Sigmoid colon (tissue), 6 donors: ENCODE measurements at regions not wholly inside any gene's neighbourhood (a gene's known extent, or its start where the extent isn't known, plus 50 kb on each side); places are given as distances from the start of the nearest gene placed in this dataset.

Source experiments
- DNase-seq: peaks from one replicate; pipeline ENCODE4 v3.0.0-alpha.2; 2019
- H3K27ac ChIP-seq, 4 donors: fragments of 200-600 bp; sonication (generic); one replicate each; pipeline ENCODE4 v1.5.1; 2016 to 2019; ENCODE audit warnings: mild to moderate bottlenecking in 1 of 4
- H3K27me3 ChIP-seq, 3 donors: fragments of 200-600 bp; sonication (generic); one replicate each; pipeline ENCODE4 v1.5.1; 2019; ENCODE audit warnings: mild to moderate bottlenecking in 1 of 3
- H3K36me3 ChIP-seq, 4 donors: fragments of 200-600 bp; sonication (generic); one replicate each; pipeline ENCODE4 v1.5.1; 2016 to 2019
- H3K4me1 ChIP-seq, 4 donors: fragments of 200-600 bp; sonication (generic); one replicate each; pipeline ENCODE4 v1.5.1; 2017 to 2019
- H3K4me3 ChIP-seq, 4 donors: fragments of 200-600 bp; sonication (generic); one replicate each; pipeline ENCODE4 v1.5.1; 2017 to 2019; ENCODE audit warnings: mild to moderate bottlenecking in 2 of 4, moderate library complexity in 1 of 4
- H3K9me3 ChIP-seq, 4 donors: fragments of 200-600 bp in 3 of 4; sonication (generic) in 3 of 4; one replicate each; pipeline versions ENCODE4 v1.5.1 to v1.6.1; 2013 to 2019
- EP300 ChIP-seq, 4 donors: sonication (generic); formaldehyde crosslinking; IDR thresholded peaks; one replicate each; pipeline ENCODE4 v1.6.1; 2017; ENCODE audit warnings: antibody characterized with exemption in 4 of 4
- POLR2A ChIP-seq, 2 donors: fragments of 450-650 bp; IDR thresholded peaks; one replicate each; pipeline ENCODE4 v1.6.1; 2016; ENCODE audit warnings: antibody characterized with exemption in 2 of 2, mild to moderate bottlenecking in 2 of 2, moderate library complexity in 2 of 2
- POLR2AphosphoS5 ChIP-seq, 4 donors: sonication (generic); formaldehyde crosslinking; IDR thresholded peaks; one replicate each; pipeline ENCODE4 v1.6.1; 2017; ENCODE audit warnings: antibody characterized with exemption in 4 of 4
- WGBS, 2 donors: extraction: QIAGEN DNeasy Blood & Tissue Kit; methylation state at CpG; one replicate each; pipeline ENCODE4 v1.1.7; 2013; 5-methylcytosine and 5-hydroxymethylcytosine counted together
- intact Hi-C: fragments of 100-400 bp; cut with DNase I; formaldehyde crosslinking; loops from one replicate; pipeline ENCODE4 v1.15.1; 2023
- TF ChIP-seq, protein P1 (sequence below), 4 experiments: fragments of 450-650 bp in 3 of 4; fragments of 200-600 bp in 1 of 4; IDR thresholded peaks; one replicate each; pipeline ENCODE4 v1.5.1; 2016 to 2019; ENCODE audit warnings: antibody characterized with exemption in 4 of 4, mild to moderate bottlenecking in 3 of 4, moderate library complexity in 2 of 4
- donor health status: healthy with polysubstance abuse.
- donor health status: healthy.

DNA sequence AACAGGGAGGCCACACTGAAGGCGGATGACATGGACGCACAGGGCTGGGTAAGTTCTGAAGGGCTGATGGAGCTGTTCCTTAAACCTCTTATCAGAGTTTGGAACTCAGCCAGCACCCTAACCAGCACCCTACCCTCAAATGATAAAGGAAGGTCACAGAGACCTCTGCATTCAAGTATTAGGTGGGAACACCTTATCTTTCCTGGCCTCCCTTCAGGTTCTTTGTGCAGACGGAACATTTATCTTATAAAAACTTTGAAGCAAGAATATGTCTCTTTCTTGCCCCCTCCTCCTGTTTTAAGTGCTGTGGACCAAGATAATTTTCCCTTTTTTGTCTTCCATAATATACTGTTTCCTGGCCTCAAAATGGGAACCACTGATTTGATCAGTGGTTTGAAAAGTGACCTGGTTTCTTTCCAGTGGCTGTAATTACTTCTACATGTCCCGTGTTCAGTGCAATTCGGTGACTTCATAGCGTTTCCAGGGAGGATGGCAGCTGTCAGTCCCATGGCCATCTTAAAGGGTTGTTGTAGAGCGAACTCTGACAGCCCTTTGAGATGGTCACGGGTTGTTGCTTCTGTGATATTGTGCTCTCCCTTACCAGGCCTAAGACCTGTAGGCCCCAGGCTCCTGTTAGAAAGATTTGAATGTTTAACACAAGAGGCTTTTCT lies 213.2 kb upstream of the MYLIP start:
- no peaks in the 10 kb centered on the region for H3K27me3 ChIP-seq
- no peaks in the 10 kb centered on the region for H3K36me3 ChIP-seq
- intact Hi-C loops: no loop called here
- H3K27ac ChIP-seq: no peak overlapping the region
- 92 to 93% methylated on average over 8 of the region's 8 CpGs for WGBS, 2 donors
- H3K9me3 ChIP-seq: no peaks in the 10 kb centered on the region
- no peak for TF ChIP-seq POLR2A (IDR thresholded peaks at IDR 0.05)
- TF ChIP-seq EP300 (IDR thresholded peaks at IDR 0.05): no peak
- TF ChIP-seq POLR2AphosphoS5 (IDR thresholded peaks at IDR 0.05): no peak
- TF ChIP-seq, protein P1, sequence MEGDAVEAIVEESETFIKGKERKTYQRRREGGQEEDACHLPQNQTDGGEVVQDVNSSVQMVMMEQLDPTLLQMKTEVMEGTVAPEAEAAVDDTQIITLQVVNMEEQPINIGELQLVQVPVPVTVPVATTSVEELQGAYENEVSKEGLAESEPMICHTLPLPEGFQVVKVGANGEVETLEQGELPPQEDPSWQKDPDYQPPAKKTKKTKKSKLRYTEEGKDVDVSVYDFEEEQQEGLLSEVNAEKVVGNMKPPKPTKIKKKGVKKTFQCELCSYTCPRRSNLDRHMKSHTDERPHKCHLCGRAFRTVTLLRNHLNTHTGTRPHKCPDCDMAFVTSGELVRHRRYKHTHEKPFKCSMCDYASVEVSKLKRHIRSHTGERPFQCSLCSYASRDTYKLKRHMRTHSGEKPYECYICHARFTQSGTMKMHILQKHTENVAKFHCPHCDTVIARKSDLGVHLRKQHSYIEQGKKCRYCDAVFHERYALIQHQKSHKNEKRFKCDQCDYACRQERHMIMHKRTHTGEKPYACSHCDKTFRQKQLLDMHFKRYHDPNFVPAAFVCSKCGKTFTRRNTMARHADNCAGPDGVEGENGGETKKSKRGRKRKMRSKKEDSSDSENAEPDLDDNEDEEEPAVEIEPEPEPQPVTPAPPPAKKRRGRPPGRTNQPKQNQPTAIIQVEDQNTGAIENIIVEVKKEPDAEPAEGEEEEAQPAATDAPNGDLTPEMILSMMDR (IDR thresholded peaks at IDR 0.05): no peak
- no peak overlapping the region for H3K4me3 ChIP-seq
- no peak for DNase-seq
- H3K4me1 ChIP-seq: no peaks in the 10 kb centered on the region

DNA sequence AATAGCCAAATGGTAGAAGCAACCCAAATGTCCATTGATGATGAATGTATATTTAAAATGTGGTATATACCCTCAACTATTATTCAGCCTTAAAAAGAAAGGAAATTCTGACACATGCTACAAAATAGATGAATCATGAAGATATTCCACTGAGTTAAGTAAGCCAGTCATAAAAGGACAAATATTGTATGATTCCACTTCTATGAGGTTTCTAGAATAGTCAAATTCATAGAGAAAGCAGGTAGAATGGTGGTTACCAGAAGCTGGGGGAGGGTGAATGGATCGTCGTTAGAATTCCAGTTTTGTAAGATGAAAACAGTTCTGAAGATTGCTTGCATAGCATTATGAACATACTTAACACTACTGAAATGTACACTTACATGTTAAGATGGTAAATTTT lies 214.3 kb upstream of the MYLIP start:
- intact Hi-C loops: no loop called here
- DNase-seq: no peak
- Histone ChIP-seq H3K9me3 (no peaks in the 10 kb centered on the region), H3K27me3 (no peaks in the 10 kb centered on the region), H3K36me3 (no peaks in the 10 kb centered on the region), H3K27ac (no peak overlapping the region), H3K4me3 (no peak overlapping the region), H3K4me1 (no peaks in the 10 kb centered on the region)
- 86 to 95% methylated on average over 2 of the region's 2 CpGs for WGBS, 2 donors
- TF ChIP-seq, protein P1 (IDR thresholded peaks at IDR 0.05): no peak
- TF ChIP-seq EP300 (IDR thresholded peaks at IDR 0.05) (no peak), POLR2AphosphoS5 (IDR thresholded peaks at IDR 0.05) (no peak), POLR2A (IDR thresholded peaks at IDR 0.05) (no peak)

DNA sequence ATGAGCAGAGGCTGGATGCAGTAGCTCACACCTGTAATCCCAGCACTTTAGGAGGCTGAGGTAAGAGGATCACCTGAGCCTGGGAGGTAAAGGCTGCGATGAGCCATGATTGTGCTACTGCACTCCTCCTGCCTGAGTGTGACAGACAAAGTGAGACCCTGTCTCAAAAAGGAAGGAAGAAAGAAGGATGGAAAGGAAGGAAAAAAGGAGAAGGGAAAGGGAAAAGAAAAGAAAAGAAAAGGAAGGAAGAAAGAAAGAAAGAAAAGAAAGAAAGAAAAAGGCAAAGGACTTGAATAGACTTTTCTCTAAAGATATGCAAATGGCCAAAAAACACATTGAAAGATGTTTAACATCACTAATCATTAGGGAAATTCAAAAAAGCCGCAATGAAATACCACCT lies 215.3 kb upstream of the MYLIP start:
- no peak overlapping the region for H3K4me3 ChIP-seq
- TF ChIP-seq, protein P1 (IDR thresholded peaks at IDR 0.05): no peak
- no peak for TF ChIP-seq POLR2A (IDR thresholded peaks at IDR 0.05)
- TF ChIP-seq EP300 (IDR thresholded peaks at IDR 0.05): no peak
- TF ChIP-seq POLR2AphosphoS5 (IDR thresholded peaks at IDR 0.05): no peak
- H3K4me1 ChIP-seq: no peaks in the 10 kb centered on the region
- no peak overlapping the region for H3K27ac ChIP-seq
- 99% methylated on average over 2 of the region's 2 CpGs for WGBS, 2 donors
- DNase-seq: no peak
- intact Hi-C loops: no loop called here
- no peaks in the 10 kb centered on the region for H3K9me3 ChIP-seq
- no peaks in the 10 kb centered on the region for H3K36me3 ChIP-seq
- H3K27me3 ChIP-seq: no peaks in the 10 kb centered on the region

DNA sequence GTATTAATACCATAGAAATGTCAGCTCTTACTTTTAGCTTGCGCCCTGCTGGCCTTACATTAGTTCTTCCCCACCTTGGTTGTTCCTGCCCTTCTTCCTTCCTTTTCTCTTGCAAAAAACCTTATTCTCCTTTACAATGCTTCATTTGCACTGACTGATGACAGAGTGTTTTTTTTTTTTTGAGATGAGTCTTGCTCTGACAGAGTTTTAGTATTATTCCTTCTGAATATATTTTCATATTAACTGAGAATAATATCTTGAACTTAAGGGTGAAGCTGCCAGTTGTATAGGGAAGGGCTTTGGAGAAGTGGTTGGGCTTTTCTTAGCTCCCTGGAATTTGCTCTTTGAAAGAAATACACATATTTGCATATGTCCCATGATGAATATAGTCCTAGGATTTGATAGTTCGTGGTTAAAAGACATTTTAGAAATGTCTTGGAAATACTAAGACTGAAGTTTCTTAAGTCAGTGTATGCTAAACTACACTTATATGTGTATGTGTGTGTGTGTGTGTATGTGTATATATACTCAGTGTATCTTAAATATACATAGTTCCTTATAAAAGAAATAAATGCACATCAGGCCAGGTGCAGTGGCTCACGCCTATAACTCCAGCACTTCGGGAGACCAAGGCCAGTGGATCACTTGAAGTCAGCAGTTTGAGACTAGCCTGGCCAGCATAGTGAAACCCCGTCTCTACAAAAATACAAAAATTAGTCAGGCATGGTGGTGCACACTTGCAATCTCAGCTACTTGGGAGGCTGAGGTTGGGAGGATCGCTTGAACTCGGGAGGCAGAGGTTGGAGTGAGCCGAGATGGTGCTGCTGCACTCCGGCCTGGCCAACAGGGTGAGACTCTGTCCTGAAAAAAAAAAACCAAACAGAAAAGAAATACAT lies 216.1 kb upstream of the MYLIP start:
- WGBS, 2 donors: 91 to 92% methylated on average over 9 of the region's 9 CpGs
- TF ChIP-seq POLR2AphosphoS5 (IDR thresholded peaks at IDR 0.05) (no peak), POLR2A (IDR thresholded peaks at IDR 0.05) (no peak), EP300 (IDR thresholded peaks at IDR 0.05) (no peak)
- TF ChIP-seq, protein P1 (IDR thresholded peaks at IDR 0.05): no peak
- no peaks in the 10 kb centered on the region for H3K27me3 ChIP-seq
- H3K4me1 ChIP-seq: no peaks in the 10 kb centered on the region
- no peaks in the 10 kb centered on the region for H3K9me3 ChIP-seq
- no peak overlapping the region for H3K4me3 ChIP-seq
- DNase-seq: no peak
- H3K27ac ChIP-seq: no peak overlapping the region
- no peaks in the 10 kb centered on the region for H3K36me3 ChIP-seq
- intact Hi-C loops: no loop called here
